ENCODE measurements at regions not wholly inside any gene's neighbourhood (a gene's known extent, or its start where the extent isn't known, plus 50 kb on each side); places are given as distances from the start of the nearest gene placed in this dataset.
A peak's percentile ranks its signal among the peaks of the same experiment; 100 is the strongest.

- ChIA-PET POLR2A (no interaction called here), CTCF (no interaction called here)
- no peak for TF ChIP-seq CTCF (IDR thresholded peaks at IDR 0.05; ENCODE audit: control extremely low read depth, extremely low read depth, low read depth, missing control alignments)
- DNase-seq (ENCODE audit: extremely low spot score): no peak
These were observed 86.4 kb upstream of the PRKG1 start for GRCh38 chr10:50987934-50988333.

- no peak for DNase-seq (ENCODE audit: extremely low spot score)
- CTCF ChIA-PET: interaction anchor here (0.9 to 1.0 kb wide), 2 partner anchors 12 to 1227 kb away, joined by 3 read pairs; no protein-coding TSS in a partner anchor
- POLR2A ChIA-PET: no interaction called here
- peak; percentile 21 for TF ChIP-seq CTCF (IDR thresholded peaks at IDR 0.05; ENCODE audit: control extremely low read depth, extremely low read depth, low read depth, missing control alignments)
These were observed 85.5 kb upstream of the PRKG1 start for GRCh38 chr10:50988792-50989191.

DNA sequence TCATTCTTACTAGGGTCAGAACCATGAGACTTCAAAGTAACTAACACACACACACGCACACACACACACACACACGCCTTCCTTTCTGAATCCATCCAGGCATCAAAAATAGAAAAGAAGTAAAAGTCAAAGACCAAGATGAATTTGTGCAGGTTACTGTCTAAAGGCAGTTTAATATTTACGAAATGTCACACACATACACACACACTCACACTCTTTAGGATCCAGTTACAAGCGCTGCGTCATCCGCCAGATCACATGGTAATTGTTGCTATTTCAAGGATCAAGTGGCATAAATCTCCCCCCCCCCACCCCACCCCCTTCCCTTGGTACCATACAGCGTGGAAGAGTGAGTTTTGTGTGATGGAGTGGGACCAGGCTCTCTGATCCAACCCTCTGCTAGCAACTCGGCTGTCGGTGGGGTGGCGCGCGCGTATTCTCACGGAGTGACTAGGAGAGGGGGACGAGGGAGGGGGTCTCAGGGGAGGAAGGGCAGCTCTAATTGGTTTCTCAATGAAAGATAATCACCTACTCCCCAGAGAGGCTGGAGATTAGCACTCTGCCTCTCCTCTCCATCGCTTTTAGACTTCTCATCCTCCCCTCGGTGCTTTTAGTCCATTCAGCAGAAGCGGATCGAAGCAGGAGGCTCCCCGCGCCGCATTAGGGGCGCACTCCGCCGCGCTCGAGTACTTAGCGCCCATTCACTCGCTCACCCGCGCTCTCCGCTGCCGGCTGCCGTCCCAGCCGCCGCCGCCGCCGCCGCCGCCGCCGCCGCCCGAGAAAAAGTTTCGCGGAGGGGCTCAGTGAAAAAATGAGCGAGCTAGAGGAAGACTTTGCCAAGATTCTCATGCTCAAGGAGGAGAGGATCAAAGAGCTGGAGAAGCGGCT is 83.5 kb upstream of the PRKG1 start:
- ChIA-PET CTCF (no interaction called here), POLR2A (no interaction called here)
- peak; percentile 15 for DNase-seq (ENCODE audit: extremely low spot score)
- no peak for TF ChIP-seq CTCF (IDR thresholded peaks at IDR 0.05; ENCODE audit: control extremely low read depth, extremely low read depth, low read depth, missing control alignments)

- CTCF ChIA-PET: no interaction called here
- no peak for TF ChIP-seq CTCF (IDR thresholded peaks at IDR 0.05; ENCODE audit: control extremely low read depth, extremely low read depth, low read depth, missing control alignments)
- DNase-seq (ENCODE audit: extremely low spot score): peak; percentile 10
- POLR2A ChIA-PET: no interaction called here
These were observed 82.6 kb upstream of the PRKG1 start for GRCh38 chr10:50991456-50992355.

DNA sequence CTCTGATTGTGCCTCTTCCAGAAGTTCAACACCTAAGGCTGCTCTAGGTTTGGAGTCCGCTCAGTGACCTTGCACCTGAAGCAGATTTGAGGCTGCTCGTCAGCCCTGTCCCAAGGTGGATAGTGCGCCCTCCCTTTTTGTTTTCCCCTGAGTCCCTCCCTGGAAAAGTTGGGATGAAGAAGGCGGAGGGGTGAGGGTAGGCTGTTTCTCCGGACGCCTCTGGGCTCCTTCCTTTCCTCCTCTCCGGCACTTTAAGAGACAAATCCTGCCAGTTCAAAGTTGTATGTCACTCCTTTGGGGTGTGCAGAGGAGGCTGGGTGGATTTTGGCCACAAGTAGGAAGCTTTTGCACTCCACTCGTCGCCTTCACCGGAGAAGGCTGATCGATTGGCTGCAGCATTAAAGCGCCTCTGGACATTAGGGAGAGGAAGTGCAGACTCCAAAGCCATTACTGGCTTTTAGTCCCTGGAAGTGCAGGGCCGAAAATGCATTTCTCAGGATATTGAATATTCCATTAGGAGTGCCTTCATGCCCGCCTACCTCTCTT is 81.9 kb upstream of the PRKG1 start:
- no peak for TF ChIP-seq CTCF (IDR thresholded peaks at IDR 0.05; ENCODE audit: control extremely low read depth, extremely low read depth, low read depth, missing control alignments)
- no peak for DNase-seq (ENCODE audit: extremely low spot score)
- POLR2A ChIA-PET: no interaction called here

GRCh38 chr10:50992972-50993766 is 81.1 kb upstream of the PRKG1 start:
- TF ChIP-seq CTCF (IDR thresholded peaks at IDR 0.05; ENCODE audit: control extremely low read depth, extremely low read depth, low read depth, missing control alignments): no peak
- CTCF ChIA-PET: no interaction called here
- POLR2A ChIA-PET: no interaction called here
- no peak for DNase-seq (ENCODE audit: extremely low spot score)

More for the DNA sequence above, 81.9 kb upstream of the PRKG1 start:
- CTCF ChIA-PET: no interaction called here
